Stromal cell of bone marrow (primary cell): ENCODE measurements at regions not wholly inside any gene's neighbourhood (a gene's known extent, or its start where the extent isn't known, plus 50 kb on each side); places are given as distances from the start of the nearest gene placed in this dataset.
A peak's percentile ranks its signal among the peaks of the same experiment; 100 is the strongest.
"Not testable (repeated sequence)": the region's sequence is repeated elsewhere in the genome, so short reads cannot be mapped to it uniquely, and the experiment has no call there.

Experiments used
- DNase-seq: peaks from one replicate; pipeline ENCODE4 v3.0.0-alpha.2; 2012; ENCODE audit warnings: low read depth

- DNase-seq: not testable (repeated sequence)
Observed at GRCh38 chr21:17139159-17139558, 373.7 kb upstream of the CXADR start.

GRCh38 chr21:17139696-17140095 is 373.1 kb upstream of the CXADR start:
- no peak for DNase-seq

GRCh38 chr21:17146426-17146825 is 366.4 kb upstream of the CXADR start:
- no peak for DNase-seq

GRCh38 chr21:17159697-17160096 is 353.1 kb upstream of the CXADR start:
- DNase-seq: no peak

DNA sequence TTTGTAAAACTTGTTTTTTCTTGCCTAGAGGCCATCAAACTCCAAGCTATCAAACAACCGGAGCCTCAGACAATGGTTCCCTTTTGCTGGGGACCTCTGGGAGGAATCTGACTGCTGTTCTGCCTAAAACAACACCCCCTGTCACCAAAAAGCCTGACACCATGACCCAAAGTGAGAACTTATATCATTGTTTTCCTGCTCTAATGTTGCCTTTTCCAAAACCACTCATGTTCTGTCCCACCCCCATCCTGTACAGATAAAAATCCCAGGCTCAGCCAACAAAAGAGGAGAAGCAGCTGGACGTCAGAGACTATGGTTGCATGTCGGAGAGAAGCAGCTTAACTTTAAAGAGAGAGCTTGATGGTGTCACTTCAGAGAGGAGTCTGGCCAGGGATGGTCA is 327.2 kb upstream of the CXADR start:
- DNase-seq: no peak

- DNase-seq: no peak
Observed at GRCh38 chr21:17189963-17190362, 322.9 kb upstream of the CXADR start.

DNA sequence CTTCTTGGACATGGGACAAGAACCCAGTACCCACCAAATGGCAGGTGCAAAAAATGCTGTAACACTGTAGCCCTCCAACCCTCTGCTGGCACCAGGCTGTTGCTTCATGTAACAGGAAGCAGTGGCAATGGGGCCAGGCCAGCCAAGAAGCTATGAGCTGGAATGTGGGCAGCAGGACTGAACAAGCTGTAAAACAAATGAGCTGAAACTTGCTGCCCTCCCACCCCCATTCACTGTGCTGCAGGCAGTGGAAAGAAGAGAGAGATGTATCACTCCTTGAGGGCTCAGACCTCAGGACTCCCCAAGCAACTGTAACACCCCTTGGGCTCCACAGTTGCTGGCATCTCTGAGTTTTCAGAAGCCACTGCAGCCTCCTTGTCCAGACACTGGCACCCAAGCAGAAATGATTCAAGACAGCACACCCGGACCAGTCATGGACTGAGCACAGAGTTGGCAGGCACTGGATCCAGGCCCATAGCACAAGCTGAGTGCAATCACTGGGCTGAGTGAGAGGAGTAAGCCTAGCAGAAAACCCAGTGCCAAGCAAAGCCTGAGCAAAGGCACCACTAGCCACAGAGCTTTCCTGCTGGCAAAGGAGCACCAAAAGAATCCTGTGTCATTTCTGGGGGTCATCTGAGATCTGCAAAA is 321.4 kb upstream of the CXADR start:
- no peak for DNase-seq

DNA sequence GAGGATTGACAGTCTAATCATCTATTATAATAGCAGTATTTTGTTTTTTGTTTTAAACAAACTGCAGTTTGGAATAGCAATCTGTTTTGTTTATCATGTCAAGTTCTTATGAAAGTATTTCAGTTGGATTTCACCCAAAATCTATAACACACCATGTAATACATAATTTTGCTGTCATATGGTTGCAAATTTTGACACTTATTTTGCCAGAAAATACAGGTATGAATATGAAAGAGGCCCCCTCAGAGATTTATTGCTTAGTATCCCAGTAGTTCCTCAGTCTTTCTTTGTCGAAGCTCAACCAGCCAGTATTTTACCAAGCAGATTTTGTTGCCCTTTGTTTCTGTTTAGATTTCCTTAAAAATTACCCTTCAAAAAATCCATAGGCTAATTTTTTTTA is 317.5 kb upstream of the CXADR start:
- no peak for DNase-seq

DNA sequence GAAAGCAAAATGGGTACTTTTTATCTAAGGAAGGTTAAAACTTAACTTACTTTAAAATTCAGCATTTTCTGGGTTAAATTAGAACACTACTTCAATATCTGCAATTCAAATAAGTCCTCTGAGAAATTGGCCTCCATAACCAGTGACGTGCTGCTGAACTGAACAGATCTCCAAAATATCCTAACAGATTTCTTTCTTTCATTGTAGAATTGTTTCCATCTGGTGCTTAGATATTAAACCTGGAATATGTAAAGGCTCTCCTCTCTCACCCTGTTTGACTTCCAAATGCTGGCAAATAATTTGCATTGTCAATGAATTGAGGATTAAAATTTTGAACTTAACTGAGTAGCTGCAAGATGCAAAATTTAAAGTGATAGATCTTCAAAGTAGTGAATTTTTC is 316.9 kb upstream of the CXADR start:
- DNase-seq: no peak

- no peak for DNase-seq
Observed at GRCh38 chr21:17196623-17197022, 316.2 kb upstream of the CXADR start.

- no peak for DNase-seq
Observed at GRCh38 chr21:17197996-17198395, 314.8 kb upstream of the CXADR start.

DNA sequence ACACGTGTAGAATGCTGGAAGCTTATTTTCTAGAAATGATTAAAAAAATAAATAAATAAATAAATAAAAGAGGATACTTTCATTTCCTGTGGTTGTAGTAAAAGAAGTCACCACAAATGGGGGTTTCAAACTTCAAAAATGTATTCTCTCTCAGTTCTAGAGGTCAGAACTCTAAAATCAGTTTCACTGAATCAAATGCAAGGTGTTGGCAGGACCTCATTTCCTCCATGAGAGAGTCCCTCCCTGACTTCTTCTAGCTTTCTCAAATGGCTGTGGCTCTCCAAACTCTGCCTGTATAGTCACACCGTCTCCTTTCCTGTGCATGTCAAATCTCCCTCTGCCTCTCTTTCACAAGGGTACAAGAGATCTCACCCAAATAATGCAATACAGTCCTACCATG is 312.6 kb upstream of the CXADR start:
- no peak for DNase-seq

DNA sequence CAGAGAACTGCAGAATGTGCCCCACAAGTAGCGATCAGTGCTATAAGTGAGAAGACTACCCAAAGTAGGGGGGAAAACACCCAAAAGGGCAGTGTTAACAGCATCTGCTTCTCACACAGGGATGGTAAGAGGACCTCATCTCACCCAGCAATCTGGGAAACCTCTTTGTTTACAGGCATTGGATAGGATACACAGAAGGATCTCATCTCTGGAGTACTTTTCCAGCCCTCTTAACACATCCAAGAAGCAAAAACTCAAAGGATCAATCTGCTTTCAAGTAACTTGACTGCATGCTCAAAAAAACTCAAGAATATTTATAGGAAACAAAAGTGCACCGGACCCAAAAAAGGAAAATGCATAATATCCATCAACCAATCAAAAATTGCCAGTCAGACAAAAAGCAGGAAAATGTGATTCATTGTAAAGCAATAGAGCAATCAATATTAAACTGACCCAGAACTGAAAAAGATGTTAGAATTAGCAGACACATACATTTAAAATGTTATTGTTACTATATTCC is 311.0 kb upstream of the CXADR start:
- DNase-seq: no peak

- DNase-seq: no peak
Observed at GRCh38 chr21:17214801-17215200, 298.0 kb upstream of the CXADR start.

DNA sequence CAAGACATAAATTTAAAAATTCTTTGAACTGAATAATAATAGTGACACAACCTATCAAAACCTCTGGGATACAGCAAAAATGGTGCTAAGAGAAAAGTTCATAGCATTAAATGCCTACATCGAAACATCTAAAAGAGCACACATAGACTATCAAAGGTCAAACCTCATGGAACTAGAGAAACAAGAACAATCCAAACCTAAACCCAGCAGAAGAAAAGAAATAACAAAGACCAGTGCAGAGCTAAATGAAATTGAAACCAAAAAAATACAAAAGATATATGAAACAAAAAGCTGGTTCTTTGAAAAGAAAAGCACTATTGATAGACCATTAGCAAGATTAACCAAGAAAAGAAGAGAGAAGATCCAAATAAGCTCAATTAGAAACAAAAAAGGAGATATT is 293.8 kb upstream of the CXADR start:
- DNase-seq: not testable (repeated sequence)

DNA sequence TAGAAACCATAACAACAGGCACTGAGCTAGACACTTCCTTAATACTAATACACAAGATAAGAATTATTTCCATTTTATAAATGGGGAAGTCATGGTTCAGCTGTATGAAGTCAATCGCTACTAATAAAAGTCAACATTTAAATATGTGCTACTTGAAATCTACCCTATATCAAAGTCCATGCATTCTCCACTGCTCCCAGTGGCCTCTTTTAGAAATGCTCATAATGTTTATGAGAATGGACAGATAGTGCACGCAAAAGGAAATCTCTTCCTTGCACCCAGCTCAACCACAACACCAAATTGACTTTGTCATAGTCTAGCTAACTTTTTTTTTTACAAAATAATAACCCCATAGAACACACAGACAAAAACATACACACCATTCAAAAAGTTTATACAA is 281.7 kb upstream of the CXADR start:
- no peak for DNase-seq

DNA sequence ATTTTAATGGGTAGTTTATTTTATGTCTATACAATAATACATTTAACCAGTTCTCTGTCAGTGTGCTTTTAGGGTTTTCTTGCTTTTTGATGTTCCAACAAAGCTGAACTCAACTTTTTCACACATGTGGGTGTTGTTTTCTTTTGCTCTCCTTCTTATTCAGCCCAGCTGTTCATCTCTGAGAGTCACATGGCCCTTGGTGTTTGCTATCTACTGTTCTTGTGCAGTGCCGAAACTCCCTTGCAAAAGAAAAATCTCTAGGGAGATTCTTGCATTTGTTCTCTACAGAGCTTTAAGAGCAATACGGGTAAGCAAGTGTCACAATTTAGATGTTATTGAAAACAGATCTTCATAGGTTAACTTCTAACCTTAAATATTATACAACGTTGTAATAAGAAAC is 281.1 kb upstream of the CXADR start:
- DNase-seq: no peak

GRCh38 chr21:17238468-17238867 is 274.4 kb upstream of the CXADR start:
- DNase-seq: no peak

DNA sequence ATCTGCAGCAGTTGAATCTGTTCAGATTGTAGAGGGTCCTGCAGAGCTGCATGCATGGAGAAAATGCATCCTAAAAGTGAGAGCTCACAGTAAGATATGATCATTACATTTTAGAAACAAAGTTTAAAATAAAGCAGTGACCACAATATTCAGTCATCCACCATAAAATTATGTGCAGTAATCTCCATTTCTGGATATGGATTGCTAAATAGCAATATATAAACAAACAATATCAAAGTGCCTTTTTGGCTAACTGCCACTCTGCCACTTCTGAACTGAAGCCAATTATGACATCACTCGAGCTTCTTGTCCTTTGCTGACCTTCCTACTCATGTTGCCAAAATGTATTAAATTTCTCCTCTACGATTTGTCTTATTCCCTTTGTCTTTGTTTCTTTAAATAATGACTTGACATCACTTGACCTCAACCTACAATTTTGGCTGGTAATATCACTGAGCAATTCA is 262.0 kb upstream of the CXADR start:
- DNase-seq: no peak

GRCh38 chr21:17257784-17258183 is 255.1 kb upstream of the CXADR start:
- DNase-seq: peak; percentile 6

DNA sequence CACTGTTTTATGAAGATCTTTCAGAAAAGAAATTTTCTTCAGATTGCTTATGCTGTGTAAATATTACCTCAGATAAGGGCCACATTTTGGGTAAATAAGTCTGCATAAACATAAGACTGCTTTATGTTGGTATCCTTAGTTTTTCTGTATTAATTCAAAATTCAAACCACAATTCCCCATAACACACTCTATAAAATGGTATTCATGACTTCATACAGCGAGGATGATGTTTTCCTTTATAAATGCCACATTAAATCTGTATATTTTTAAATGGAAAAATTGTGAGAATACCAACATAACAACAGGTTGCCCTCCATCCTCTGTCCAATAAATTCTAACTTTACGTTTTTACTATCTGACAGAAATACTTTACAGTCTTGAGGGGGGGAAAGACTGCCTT is 248.7 kb upstream of the CXADR start:
- DNase-seq: no peak

GRCh38 chr21:17269760-17270159 is 243.1 kb upstream of the CXADR start:
- no peak for DNase-seq

DNA sequence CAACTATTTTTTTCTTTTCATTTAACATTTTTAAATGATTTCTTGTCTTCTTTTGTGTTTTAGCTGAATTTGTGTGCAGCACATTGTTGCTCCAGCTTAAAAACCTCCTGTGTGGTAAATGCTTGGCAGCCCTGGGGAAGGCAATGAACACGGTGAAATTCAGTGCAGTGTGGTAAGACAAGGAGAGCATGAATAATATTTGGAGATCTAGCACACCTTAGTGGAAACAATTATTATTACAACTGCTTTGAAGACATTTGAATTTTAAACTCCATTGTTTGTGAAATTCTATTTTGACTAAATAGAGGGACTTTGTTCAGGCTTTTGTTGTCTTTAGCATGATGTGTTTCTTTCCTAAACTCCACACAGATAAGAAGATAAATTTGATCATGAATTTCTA is 242.6 kb upstream of the CXADR start:
- DNase-seq: peak; percentile 33

- DNase-seq: no peak
Observed at GRCh38 chr21:17279663-17280062, 233.2 kb upstream of the CXADR start.
